RWPE2 (cell line): ENCODE measurements at regions not wholly inside any gene's neighbourhood (a gene's known extent, or its start where the extent isn't known, plus 50 kb on each side); places are given as distances from the start of the nearest gene placed in this dataset.

Experiments used
- ATAC-seq: fragments of 200-7000 bp; cut with Tn5 transposase; 3 replicates; pipeline ENCODE4 v1.9.1; 2021; ENCODE audit warnings: low read depth
- DNase-seq: peaks from one replicate; pipeline ENCODE4 v3.0.0-alpha.2; 2020; ENCODE audit warnings: low spot score
- H3K27ac ChIP-seq: fragments of 450-650 bp; 2 replicates; pipeline ENCODE4 v1.5.1; 2017; ENCODE audit warnings: mild to moderate bottlenecking; ENCODE audit not compliant: poor library complexity, severe bottlenecking
- H3K27me3 ChIP-seq: fragments of 250-450 bp; sonication (Bioruptor Pico); 2 replicates; pipeline ENCODE4 v1.5.1; 2021; ENCODE audit warnings: mild to moderate bottlenecking, moderate library complexity; ENCODE audit not compliant: insufficient read depth, poor library complexity, severe bottlenecking
- H3K36me3 ChIP-seq: fragments of 250-450 bp; sonication (Bioruptor Pico); 2 replicates; pipeline ENCODE4 v1.5.1; 2020; ENCODE audit warnings: low read depth, mild to moderate bottlenecking, moderate library complexity
- H3K4me1 ChIP-seq: fragments of 250-450 bp; sonication (Bioruptor Pico); 2 replicates; pipeline ENCODE4 v1.5.1; 2021; ENCODE audit warnings: mild to moderate bottlenecking, moderate library complexity; ENCODE audit not compliant: insufficient read depth, poor library complexity, severe bottlenecking
- H3K4me3 ChIP-seq: fragments of 250-450 bp; sonication (Bioruptor Pico); 2 replicates; pipeline ENCODE4 v1.5.1; 2021; ENCODE audit warnings: mild to moderate bottlenecking, moderate library complexity; ENCODE audit not compliant: severe bottlenecking
- H3K9me3 ChIP-seq: fragments of 250-450 bp; sonication (Bioruptor Pico); 2 replicates; pipeline ENCODE4 v1.5.1; 2021; ENCODE audit warnings: mild to moderate bottlenecking, moderate library complexity; ENCODE audit not compliant: severe bottlenecking
- CTCF ChIP-seq: fragments of 450-650 bp; IDR thresholded peaks from one replicate; pipeline ENCODE4 v1.5.1; 2017; ENCODE audit warnings: mild to moderate bottlenecking, moderate library complexity; ENCODE audit not compliant: poor library complexity, severe bottlenecking

- H3K4me1 ChIP-seq, result no peaks in the 10 kb centered on the region
- H3K27ac ChIP-seq, result no peak overlapping the region
- H3K4me3 ChIP-seq, result no peak overlapping the region
- no peaks in the 10 kb centered on the region for H3K9me3 ChIP-seq
- ATAC-seq (no peak), DNase-seq (no peak)
- no peaks in the 10 kb centered on the region for H3K36me3 ChIP-seq
- H3K27me3 ChIP-seq, result peaks cover 54% of the 10 kb centered on the region
- no peak for TF ChIP-seq CTCF
Observed at GRCh38 chr5:38011668-38012188, 171.9 kb upstream of the GDNF start.

GRCh38 chr5:38009749-38010358 is 170.0 kb upstream of the GDNF start:
- Histone ChIP-seq H3K4me1 (no peaks in the 10 kb centered on the region), H3K27me3 (peaks cover 52% of the 10 kb centered on the region), H3K4me3 (no peak overlapping the region), H3K36me3 (no peaks in the 10 kb centered on the region), H3K27ac (no peak overlapping the region), H3K9me3 (no peaks in the 10 kb centered on the region)
- no peak for TF ChIP-seq CTCF
- ATAC-seq (no peak), DNase-seq (no peak)

- TF ChIP-seq CTCF, result no peak
- DNase-seq (no peak), ATAC-seq (no peak)
- Histone ChIP-seq H3K27me3 (peaks cover 35% of the 10 kb centered on the region), H3K4me1 (no peaks in the 10 kb centered on the region), H3K4me3 (no peak overlapping the region), H3K27ac (no peak overlapping the region), H3K36me3 (no peaks in the 10 kb centered on the region), H3K9me3 (no peaks in the 10 kb centered on the region)
Observed at GRCh38 chr5:38008198-38008597, 168.4 kb upstream of the GDNF start.

- no peak for DNase-seq
- H3K27ac ChIP-seq, result no peak overlapping the region
- no peak for TF ChIP-seq CTCF
- H3K36me3 ChIP-seq, result no peaks in the 10 kb centered on the region
- ATAC-seq, result no peak
- H3K9me3 ChIP-seq, result no peaks in the 10 kb centered on the region
- peaks cover 43% of the 10 kb centered on the region for H3K27me3 ChIP-seq
- H3K4me1 ChIP-seq, result no peaks in the 10 kb centered on the region
- H3K4me3 ChIP-seq, result no peak overlapping the region
Observed at GRCh38 chr5:37999593-37999992, 159.8 kb upstream of the GDNF start.

GRCh38 chr5:37996918-37997317 is 157.1 kb upstream of the GDNF start:
- peaks cover 45% of the 10 kb centered on the region for H3K27me3 ChIP-seq
- ATAC-seq, result no peak

More at GRCh38 chr5:37996918-37997317, 157.1 kb upstream of the GDNF start:
- Histone ChIP-seq H3K4me3 (no peak overlapping the region), H3K36me3 (no peaks in the 10 kb centered on the region), H3K4me1 (no peaks in the 10 kb centered on the region), H3K9me3 (no peaks in the 10 kb centered on the region), H3K27ac (no peak overlapping the region)
- no peak for TF ChIP-seq CTCF
- DNase-seq, result no peak
